Right hindlimb (tissue), 1 donor: ENCODE measurements at regions not wholly inside any gene's neighbourhood (a gene's known extent, or its start where the extent isn't known, plus 50 kb on each side); places are given as distances from the start of the nearest gene placed in this dataset.

Experiments
- DNase-seq: peaks from one replicate; pipeline ENCODE4 v3.0.0-alpha.2; 2018

DNA sequence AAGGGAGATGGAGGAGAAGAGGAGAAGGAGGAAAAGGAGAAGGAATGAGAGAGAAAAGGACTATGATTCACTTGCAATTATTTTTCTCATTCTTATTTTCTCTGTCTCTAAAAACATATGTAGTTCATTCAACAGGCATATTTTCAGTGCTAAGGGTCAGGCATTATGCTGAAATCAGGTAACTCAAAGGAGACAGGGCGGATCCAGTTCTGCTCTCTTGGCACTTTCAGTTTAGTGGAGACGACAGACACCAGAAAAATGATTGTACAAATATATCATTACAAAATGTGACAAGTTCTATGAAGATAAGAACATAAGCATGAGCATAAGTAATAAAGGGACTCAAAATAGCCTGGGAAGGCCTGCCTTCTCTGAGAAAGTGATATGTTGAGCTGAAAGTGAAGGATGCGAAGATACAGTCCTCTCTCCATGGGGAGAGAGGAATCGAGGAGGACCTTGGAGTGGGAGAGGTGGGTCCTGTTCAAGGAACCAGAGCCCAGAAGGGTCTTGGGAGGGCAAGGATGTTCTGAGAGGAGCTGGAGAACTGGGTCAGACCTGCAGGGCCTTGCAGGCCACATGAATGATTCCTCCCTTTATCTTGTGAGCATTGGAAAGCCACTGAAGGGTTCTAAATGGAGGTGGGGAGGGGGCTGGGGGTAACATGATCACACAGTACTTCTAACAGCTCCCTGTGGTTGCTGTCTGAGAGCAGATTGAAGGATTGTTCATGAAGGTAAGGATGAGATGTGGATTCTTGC, 58.6 kb upstream of the TMEM17 start:
- DNase-seq: no peak

- no peak for DNase-seq
These were observed 55.6 kb upstream of the TMEM17 start for GRCh38 chr2:62561586-62561985.

DNA sequence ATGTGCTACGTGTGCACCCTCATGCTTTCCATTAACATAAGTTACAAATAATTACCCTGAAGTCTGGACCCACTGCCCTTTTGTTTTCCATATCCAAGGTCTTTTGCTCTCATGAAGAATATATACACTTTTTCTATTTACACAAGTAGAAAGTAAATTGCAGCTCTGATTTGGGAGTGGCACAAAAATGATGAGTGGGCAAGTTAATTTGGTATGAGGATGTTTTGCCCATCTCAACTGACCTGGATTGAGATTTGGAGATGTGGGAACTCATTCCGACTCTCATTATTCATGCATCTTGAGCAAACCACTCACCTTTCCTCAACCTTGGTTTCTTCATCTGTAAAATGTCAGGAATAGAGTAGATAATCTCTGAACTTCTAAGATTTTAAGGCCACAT, 53.6 kb upstream of the TMEM17 start:
- DNase-seq: no peak

DNA sequence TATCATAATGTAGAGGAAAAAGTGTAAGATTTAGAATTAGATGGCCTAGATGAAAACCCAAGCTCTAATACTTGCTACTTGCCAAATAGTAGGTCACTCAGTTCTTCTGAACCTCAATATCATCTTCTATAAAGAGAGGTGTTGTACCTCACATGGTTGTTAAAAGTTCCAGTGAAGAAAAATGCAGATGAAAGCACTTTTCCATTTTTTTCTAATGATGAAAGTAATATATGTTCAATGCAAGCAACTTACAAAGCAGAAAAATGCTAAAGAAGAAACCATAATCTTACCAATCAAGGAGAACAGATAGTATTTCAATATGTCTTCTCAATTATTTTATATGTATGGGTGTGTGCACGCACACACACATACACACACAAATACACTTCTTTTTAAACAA, 52.7 kb upstream of the TMEM17 start:
- no peak for DNase-seq

- DNase-seq: peak; percentile 45
These were observed 50.1 kb upstream of the TMEM17 start for GRCh38 chr2:62556086-62556485.
